ENCODE measurements at regions not wholly inside any gene's neighbourhood (a gene's known extent, or its start where the extent isn't known, plus 50 kb on each side); places are given as distances from the start of the nearest gene placed in this dataset.

DNA sequence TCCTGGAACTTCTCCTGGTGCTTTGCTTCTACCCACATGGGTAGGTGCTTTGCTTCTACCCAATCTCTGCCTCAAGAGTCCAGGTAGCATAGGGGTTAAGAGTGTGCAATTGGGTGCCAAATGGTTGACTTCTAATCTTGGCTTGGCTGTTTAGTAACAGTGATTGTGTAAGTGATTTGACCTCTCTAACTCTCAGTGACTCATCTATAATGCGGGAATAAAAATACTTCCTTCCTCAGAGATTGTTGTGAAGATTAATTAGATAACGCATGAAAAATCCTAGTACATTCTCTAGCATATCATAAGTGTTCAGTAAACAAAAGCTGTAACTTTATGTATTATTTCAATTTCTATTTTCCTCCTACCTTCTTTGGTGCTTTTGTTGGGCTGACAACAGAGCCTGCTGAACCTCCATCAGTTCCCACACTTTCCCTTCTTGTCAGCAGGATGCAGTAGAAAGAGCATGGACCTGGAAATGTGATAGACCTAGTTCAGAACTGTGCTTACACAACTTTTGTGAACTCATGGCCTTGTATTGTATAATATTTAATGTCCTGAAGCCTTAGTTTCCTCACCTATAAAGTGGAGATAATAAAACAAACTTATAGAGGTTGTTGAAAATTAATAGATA, 72.9 kb upstream of the SMIM36 start:
- TF ChIP-seq TAF1 (IDR thresholded peaks at IDR 0.05; ENCODE audit: borderline replicate concordance, low read depth, low read length) (no peak), RXRA (IDR thresholded peaks at IDR 0.05; ENCODE audit: borderline replicate concordance, low read depth) (peak; percentile 39; the same call in 1 of the 2 replicates), JUND (IDR thresholded peaks at IDR 0.05) (peak; percentile 33; the same call in 1 of the 2 replicates), SMC3 (IDR thresholded peaks at IDR 0.05; ENCODE audit: low read depth, low read length) (no peak), NFIC (IDR thresholded peaks at IDR 0.05; ENCODE audit: borderline replicate concordance) (peak; percentile 11; the same call in 1 of the 2 replicates), FOSL2 (IDR thresholded peaks at IDR 0.05; ENCODE audit: borderline replicate concordance, low read depth) (peak; percentile 42; the same call in 1 of the 2 replicates), TCF12 (IDR thresholded peaks at IDR 0.05) (peak; percentile 37), ZBTB33 (IDR thresholded peaks at IDR 0.05; ENCODE audit: borderline replicate concordance, low read depth) (no peak), MEF2A (IDR thresholded peaks at IDR 0.05; ENCODE audit: borderline replicate concordance, low read depth) (peak; percentile 15; the same call in 1 of the 2 replicates)
- TF ChIP-seq, protein P1, sequence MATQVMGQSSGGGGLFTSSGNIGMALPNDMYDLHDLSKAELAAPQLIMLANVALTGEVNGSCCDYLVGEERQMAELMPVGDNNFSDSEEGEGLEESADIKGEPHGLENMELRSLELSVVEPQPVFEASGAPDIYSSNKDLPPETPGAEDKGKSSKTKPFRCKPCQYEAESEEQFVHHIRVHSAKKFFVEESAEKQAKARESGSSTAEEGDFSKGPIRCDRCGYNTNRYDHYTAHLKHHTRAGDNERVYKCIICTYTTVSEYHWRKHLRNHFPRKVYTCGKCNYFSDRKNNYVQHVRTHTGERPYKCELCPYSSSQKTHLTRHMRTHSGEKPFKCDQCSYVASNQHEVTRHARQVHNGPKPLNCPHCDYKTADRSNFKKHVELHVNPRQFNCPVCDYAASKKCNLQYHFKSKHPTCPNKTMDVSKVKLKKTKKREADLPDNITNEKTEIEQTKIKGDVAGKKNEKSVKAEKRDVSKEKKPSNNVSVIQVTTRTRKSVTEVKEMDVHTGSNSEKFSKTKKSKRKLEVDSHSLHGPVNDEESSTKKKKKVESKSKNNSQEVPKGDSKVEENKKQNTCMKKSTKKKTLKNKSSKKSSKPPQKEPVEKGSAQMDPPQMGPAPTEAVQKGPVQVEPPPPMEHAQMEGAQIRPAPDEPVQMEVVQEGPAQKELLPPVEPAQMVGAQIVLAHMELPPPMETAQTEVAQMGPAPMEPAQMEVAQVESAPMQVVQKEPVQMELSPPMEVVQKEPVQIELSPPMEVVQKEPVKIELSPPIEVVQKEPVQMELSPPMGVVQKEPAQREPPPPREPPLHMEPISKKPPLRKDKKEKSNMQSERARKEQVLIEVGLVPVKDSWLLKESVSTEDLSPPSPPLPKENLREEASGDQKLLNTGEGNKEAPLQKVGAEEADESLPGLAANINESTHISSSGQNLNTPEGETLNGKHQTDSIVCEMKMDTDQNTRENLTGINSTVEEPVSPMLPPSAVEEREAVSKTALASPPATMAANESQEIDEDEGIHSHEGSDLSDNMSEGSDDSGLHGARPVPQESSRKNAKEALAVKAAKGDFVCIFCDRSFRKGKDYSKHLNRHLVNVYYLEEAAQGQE (IDR thresholded peaks at IDR 0.05; ENCODE audit: low read depth, low read length): no peak
- TF ChIP-seq, protein P2, sequence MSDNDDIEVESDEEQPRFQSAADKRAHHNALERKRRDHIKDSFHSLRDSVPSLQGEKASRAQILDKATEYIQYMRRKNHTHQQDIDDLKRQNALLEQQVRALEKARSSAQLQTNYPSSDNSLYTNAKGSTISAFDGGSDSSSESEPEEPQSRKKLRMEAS (IDR thresholded peaks at IDR 0.05; ENCODE audit: low read depth): no peak
- Histone ChIP-seq H2AFZ (ENCODE audit: low read depth) (no peak overlapping the region), H3K9me3 (no peaks in the 10 kb centered on the region), H3K27ac (ENCODE audit: low read depth in 2 of 2, low read length in 1 of 2) (no peak overlapping the region), H3K79me2 (ENCODE audit: insufficient read depth) (no peaks in the 10 kb centered on the region), H3K9me2 (no peaks in the 10 kb centered on the region), H3K9ac (no peak overlapping the region), H3F3A (replicated peaks; ENCODE audit: insufficient read depth) (peaks cover 3% of the 10 kb centered on the region), H3K4me1 (ENCODE audit: control insufficient read depth in 1 of 2, insufficient read depth in 2 of 2, low read depth in 1 of 2, low read length in 1 of 2) (peaks cover 2 to 14% of the 10 kb centered on the region in 2 experiments; a peak in 2 of 4 replicates), H3K4me2 (no peak overlapping the region), H4K20me1 (ENCODE audit: insufficient read depth) (no peaks in the 10 kb centered on the region), H3K27me3 (ENCODE audit: insufficient read depth) (no peaks in the 10 kb centered on the region), H3K4me3 (ENCODE audit: low read depth in 2 of 2, low read length in 1 of 2) (no peak overlapping the region), H3K36me3 (replicated peaks in 1 of 2; ENCODE audit: control insufficient read depth in 1 of 2, insufficient read depth in 2 of 2, low read length in 1 of 2) (no peaks in the 10 kb centered on the region)
- CTCF ChIA-PET: interaction anchor here (1.1 to 1.3 kb wide), 2 partner anchors 18 to 57 kb away, joined by 4 to 5 read pairs; no protein-coding TSS in a partner anchor
- no peak for DNase-seq
- POLR2A ChIA-PET: no interaction called here
- WGBS (ENCODE audit: low lambda C conversion rate): 22% methylated on average over 2 of the region's 2 CpGs
